ENCODE measurements at regions not wholly inside any gene's neighbourhood (a gene's known extent, or its start where the extent isn't known, plus 50 kb on each side); places are given as distances from the start of the nearest gene placed in this dataset.

DNA sequence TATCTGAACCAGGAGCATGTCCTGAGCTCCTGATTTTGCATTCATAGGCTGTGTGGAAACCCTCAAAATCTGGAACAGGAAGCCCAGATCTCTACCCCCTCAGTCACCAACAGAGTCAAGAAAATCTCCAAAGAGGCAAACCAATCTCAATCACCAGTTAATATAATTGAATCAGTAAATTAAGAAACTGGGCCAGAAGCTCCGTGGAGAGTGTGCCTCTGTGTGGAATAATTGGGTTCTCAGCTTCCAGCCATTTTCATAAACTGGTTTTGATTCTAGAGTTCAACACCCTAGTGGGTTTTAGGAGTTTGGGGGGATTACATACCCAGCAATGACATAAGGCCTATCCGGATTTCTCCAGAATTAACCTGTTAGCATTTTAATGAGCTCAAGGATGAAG lies 362.9 kb downstream of the IRX2 start:
- Histone ChIP-seq H3K79me2 (ENCODE audit: control insufficient read depth, insufficient read depth, low read length, unreplicated experiment) (no peaks in the 10 kb centered on the region), H3K27ac (ENCODE audit: low read depth, low read length) (no peak overlapping the region), H2AFZ (ENCODE audit: low read length, unreplicated experiment) (no peak overlapping the region), H3K4me3 (ENCODE audit: low read depth, low read length) (no peak overlapping the region), H3K27me3 (ENCODE audit: insufficient read depth, low read length) (no peaks in the 10 kb centered on the region; the same call in 1 of the 2 replicates), H3K36me3 (ENCODE audit: insufficient read depth, low read length) (no peaks in the 10 kb centered on the region), H3K4me1 (ENCODE audit: control insufficient read depth, insufficient read depth, low read length, unreplicated experiment) (no peaks in the 10 kb centered on the region)

DNA sequence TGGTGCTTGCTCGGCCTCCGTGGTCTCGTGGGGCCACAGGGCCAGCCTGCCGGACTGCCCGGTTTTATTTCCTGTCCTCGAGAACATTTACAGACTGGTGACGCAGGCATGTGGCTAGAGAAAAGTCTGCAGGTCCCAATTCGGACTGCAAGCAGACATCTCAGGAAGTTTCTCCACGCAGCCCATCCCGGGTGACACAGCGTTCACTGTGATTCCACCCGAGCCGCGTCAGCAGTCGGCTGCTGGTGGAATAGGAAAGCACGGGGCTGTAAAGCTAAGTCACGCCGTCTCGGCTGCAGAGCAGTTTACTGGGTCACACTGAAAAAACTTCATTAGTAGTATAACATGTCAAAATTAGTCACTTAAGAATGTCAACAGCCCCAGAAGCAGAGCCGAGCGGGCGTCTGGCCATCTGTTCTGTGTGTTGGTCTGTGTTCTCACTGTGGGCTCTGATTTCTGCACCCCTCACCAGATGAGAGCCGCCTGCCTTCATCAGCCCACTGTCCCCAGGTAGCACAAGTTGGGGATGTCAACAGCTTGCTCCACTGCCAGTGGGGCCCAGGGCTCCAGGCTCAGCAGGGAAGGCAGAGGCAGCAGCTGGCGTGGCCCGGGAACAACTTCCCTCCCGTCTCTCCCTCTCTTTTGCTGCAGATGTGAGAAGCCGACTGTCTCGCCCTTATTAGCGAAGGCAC lies 363.7 kb downstream of the IRX2 start:
- H2AFZ ChIP-seq (ENCODE audit: low read length, unreplicated experiment), result no peak overlapping the region
- H3K79me2 ChIP-seq (ENCODE audit: control insufficient read depth, insufficient read depth, low read length, unreplicated experiment), result no peaks in the 10 kb centered on the region
- no peaks in the 10 kb centered on the region for H3K4me1 ChIP-seq (ENCODE audit: control insufficient read depth, insufficient read depth, low read length, unreplicated experiment)
- H3K4me3 ChIP-seq (ENCODE audit: low read depth, low read length), result no peak overlapping the region
- no peak overlapping the region for H3K27ac ChIP-seq (ENCODE audit: low read depth, low read length)
- no peaks in the 10 kb centered on the region; the same call in 1 of the 2 replicates for H3K27me3 ChIP-seq (ENCODE audit: insufficient read depth, low read length)
- no peaks in the 10 kb centered on the region for H3K36me3 ChIP-seq (ENCODE audit: insufficient read depth, low read length)

DNA sequence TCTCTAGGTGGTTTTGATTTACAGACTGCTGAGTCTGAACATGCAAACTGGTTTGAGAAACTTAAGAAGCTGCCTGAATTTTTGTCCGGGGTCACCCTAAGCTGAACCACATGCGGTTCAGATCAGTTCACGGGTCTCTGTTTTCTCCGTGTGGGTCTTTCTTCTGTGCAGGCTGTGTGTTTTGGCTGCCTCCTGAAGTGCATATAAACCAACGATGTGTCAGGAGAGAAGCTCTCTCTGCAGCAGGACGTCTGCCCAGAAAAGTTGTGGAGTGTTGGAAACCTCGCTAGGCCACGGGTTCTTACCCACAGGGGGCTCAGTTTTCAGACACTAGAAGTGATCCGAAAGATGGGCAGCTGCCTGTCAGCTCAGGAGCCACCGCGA lies 364.2 kb downstream of the IRX2 start:
- Histone ChIP-seq H3K27ac (ENCODE audit: low read depth, low read length) (no peak overlapping the region), H3K27me3 (ENCODE audit: insufficient read depth, low read length) (no peaks in the 10 kb centered on the region; the same call in 1 of the 2 replicates), H3K4me3 (ENCODE audit: low read depth, low read length) (no peak overlapping the region), H3K36me3 (ENCODE audit: insufficient read depth, low read length) (no peaks in the 10 kb centered on the region), H3K79me2 (ENCODE audit: control insufficient read depth, insufficient read depth, low read length, unreplicated experiment) (no peaks in the 10 kb centered on the region), H2AFZ (ENCODE audit: low read length, unreplicated experiment) (no peak overlapping the region), H3K4me1 (ENCODE audit: control insufficient read depth, insufficient read depth, low read length, unreplicated experiment) (no peaks in the 10 kb centered on the region)

DNA sequence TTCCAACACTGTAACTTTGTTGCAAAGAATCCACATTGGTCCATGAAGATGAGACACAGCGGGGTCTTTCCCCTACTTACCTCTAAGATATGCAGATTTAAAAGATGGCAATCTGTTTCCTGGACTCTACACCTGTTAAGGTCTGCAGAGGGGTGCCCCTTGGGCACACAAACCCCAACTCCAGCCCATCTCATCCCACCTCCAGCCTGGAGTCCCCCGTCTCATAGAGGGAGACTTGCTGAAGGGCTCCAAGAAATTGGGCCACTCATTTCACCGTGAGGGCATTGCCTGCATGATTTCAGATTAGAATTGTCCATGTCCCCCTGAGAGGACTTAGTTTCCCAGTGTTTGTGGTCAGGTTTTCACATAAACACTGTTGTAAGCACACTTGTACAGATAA lies 365.7 kb downstream of the IRX2 start:
- no peaks in the 10 kb centered on the region for H3K4me1 ChIP-seq (ENCODE audit: control insufficient read depth, insufficient read depth, low read length, unreplicated experiment)
- no peaks in the 10 kb centered on the region; the same call in 1 of the 2 replicates for H3K27me3 ChIP-seq (ENCODE audit: insufficient read depth, low read length)
- no peak overlapping the region for H3K27ac ChIP-seq (ENCODE audit: low read depth, low read length)
- no peak overlapping the region for H2AFZ ChIP-seq (ENCODE audit: low read length, unreplicated experiment)
- no peak overlapping the region for H3K4me3 ChIP-seq (ENCODE audit: low read depth, low read length)
- no peaks in the 10 kb centered on the region for H3K36me3 ChIP-seq (ENCODE audit: insufficient read depth, low read length)
- no peaks in the 10 kb centered on the region for H3K79me2 ChIP-seq (ENCODE audit: control insufficient read depth, insufficient read depth, low read length, unreplicated experiment)

DNA sequence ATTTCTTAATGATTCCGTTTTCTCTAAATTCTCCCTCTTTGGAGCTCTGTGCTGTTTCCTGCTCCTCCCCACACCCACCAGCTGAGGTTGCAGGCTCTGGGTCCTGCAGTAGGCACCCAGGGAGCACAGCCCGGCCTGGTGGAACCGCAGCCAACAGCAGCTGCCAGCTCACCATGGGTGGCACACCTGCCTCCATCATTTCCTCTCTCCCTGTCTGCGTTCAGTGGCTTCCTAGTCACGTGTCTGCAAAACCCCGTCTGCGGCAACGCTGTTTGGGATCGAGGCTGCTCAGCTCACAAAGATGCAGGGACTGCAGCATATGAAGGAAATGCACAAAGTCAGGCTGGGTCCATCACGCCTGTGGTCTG lies 367.8 kb downstream of the IRX2 start:
- H3K27me3 ChIP-seq (ENCODE audit: insufficient read depth, low read length), result no peaks in the 10 kb centered on the region; the same call in 1 of the 2 replicates

GRCh38 chr5:2382776-2383697 lies 368.4 kb downstream of the IRX2 start:
- no peaks in the 10 kb centered on the region for H3K36me3 ChIP-seq (ENCODE audit: insufficient read depth, low read length)
- no peaks in the 10 kb centered on the region for H3K79me2 ChIP-seq (ENCODE audit: control insufficient read depth, insufficient read depth, low read length, unreplicated experiment)
- H3K27me3 ChIP-seq (ENCODE audit: insufficient read depth, low read length), result no peaks in the 10 kb centered on the region; the same call in 1 of the 2 replicates
- no peaks in the 10 kb centered on the region for H3K4me1 ChIP-seq (ENCODE audit: control insufficient read depth, insufficient read depth, low read length, unreplicated experiment)
- no peak overlapping the region for H3K4me3 ChIP-seq (ENCODE audit: low read depth, low read length)
- no peak overlapping the region for H2AFZ ChIP-seq (ENCODE audit: low read length, unreplicated experiment)
- H3K27ac ChIP-seq (ENCODE audit: low read depth, low read length), result no peak overlapping the region

More for the DNA sequence above, 367.8 kb downstream of the IRX2 start:
- Histone ChIP-seq H3K27ac (ENCODE audit: low read depth, low read length) (no peak overlapping the region), H2AFZ (ENCODE audit: low read length, unreplicated experiment) (no peak overlapping the region), H3K4me3 (ENCODE audit: low read depth, low read length) (no peak overlapping the region), H3K4me1 (ENCODE audit: control insufficient read depth, insufficient read depth, low read length, unreplicated experiment) (no peaks in the 10 kb centered on the region), H3K79me2 (ENCODE audit: control insufficient read depth, insufficient read depth, low read length, unreplicated experiment) (no peaks in the 10 kb centered on the region), H3K36me3 (ENCODE audit: insufficient read depth, low read length) (no peaks in the 10 kb centered on the region)

DNA sequence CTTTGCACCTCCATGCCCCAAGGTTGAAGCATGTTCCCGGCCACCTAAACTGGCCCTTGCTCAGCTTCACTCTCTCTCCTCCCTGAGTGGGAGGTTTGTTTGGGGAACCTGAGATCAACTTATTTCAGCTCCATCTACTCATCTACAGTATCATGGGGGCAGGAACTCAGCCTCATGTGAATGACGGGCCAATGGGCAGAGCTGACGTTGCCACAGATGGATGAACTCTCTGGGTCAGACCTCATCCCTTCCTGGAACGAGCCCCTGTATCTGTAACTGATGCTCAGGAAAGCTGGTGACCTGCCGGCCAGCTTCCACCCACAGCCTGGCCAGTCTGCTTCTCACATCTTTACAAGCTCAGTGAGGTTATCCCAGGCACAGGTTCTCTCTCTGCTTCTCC lies 369.6 kb downstream of the IRX2 start:
- H2AFZ ChIP-seq (ENCODE audit: low read length, unreplicated experiment), result no peak overlapping the region

DNA sequence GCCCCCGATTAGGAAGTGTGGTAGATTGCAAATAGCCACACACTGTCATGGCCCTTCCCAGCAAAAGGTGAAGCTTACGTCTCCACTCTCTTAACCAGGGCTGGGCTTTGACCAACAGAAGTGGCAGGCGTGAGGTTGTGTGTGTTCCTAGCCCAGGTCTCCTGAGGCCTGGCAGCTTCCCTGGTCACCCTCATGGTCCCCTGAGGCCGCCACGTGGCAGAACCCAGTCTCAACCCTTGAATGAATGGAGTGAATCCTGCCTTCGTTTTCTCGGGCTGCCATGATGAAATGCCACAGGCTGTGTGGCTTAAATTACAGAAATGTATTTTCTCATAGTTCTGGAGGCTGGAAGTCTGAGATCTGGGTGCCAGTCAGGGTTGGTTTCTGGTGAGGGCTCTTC lies 370.4 kb downstream of the IRX2 start:
- Histone ChIP-seq H3K36me3 (ENCODE audit: insufficient read depth, low read length) (no peaks in the 10 kb centered on the region), H3K4me3 (ENCODE audit: low read depth, low read length) (no peak overlapping the region), H3K27me3 (ENCODE audit: insufficient read depth, low read length) (no peaks in the 10 kb centered on the region), H2AFZ (ENCODE audit: low read length, unreplicated experiment) (no peak overlapping the region), H3K79me2 (ENCODE audit: control insufficient read depth, insufficient read depth, low read length, unreplicated experiment) (no peaks in the 10 kb centered on the region), H3K4me1 (ENCODE audit: control insufficient read depth, insufficient read depth, low read length, unreplicated experiment) (no peaks in the 10 kb centered on the region), H3K27ac (ENCODE audit: low read depth, low read length) (no peak overlapping the region)

More for the DNA sequence above, 369.6 kb downstream of the IRX2 start:
- Histone ChIP-seq H3K4me3 (ENCODE audit: low read depth, low read length) (no peak overlapping the region), H3K27ac (ENCODE audit: low read depth, low read length) (no peak overlapping the region), H3K27me3 (ENCODE audit: insufficient read depth, low read length) (no peaks in the 10 kb centered on the region; the same call in 1 of the 2 replicates), H3K79me2 (ENCODE audit: control insufficient read depth, insufficient read depth, low read length, unreplicated experiment) (no peaks in the 10 kb centered on the region), H3K4me1 (ENCODE audit: control insufficient read depth, insufficient read depth, low read length, unreplicated experiment) (no peaks in the 10 kb centered on the region), H3K36me3 (ENCODE audit: insufficient read depth, low read length) (no peaks in the 10 kb centered on the region)

GRCh38 chr5:2378976-2379375 lies 372.5 kb downstream of the IRX2 start:
- Histone ChIP-seq H3K27ac (ENCODE audit: low read depth, low read length) (no peak overlapping the region), H2AFZ (ENCODE audit: low read length, unreplicated experiment) (no peak overlapping the region), H3K79me2 (ENCODE audit: control insufficient read depth, insufficient read depth, low read length, unreplicated experiment) (no peaks in the 10 kb centered on the region), H3K36me3 (ENCODE audit: insufficient read depth, low read length) (no peaks in the 10 kb centered on the region), H3K27me3 (ENCODE audit: insufficient read depth, low read length) (no peaks in the 10 kb centered on the region), H3K4me3 (ENCODE audit: low read depth, low read length) (no peak overlapping the region), H3K4me1 (ENCODE audit: control insufficient read depth, insufficient read depth, low read length, unreplicated experiment) (no peaks in the 10 kb centered on the region)

GRCh38 chr5:2378108-2378507 lies 373.4 kb downstream of the IRX2 start:
- H3K4me3 ChIP-seq (ENCODE audit: low read depth, low read length), result no peak overlapping the region

GRCh38 chr5:2376486-2376885 lies 375.0 kb downstream of the IRX2 start:
- no peak overlapping the region for H3K27ac ChIP-seq (ENCODE audit: low read depth, low read length)
- no peak overlapping the region for H3K4me3 ChIP-seq (ENCODE audit: low read depth, low read length)

More at GRCh38 chr5:2378108-2378507, 373.4 kb downstream of the IRX2 start:
- H3K27me3 ChIP-seq (ENCODE audit: insufficient read depth, low read length), result no peaks in the 10 kb centered on the region
- no peak overlapping the region for H3K27ac ChIP-seq (ENCODE audit: low read depth, low read length)
- no peaks in the 10 kb centered on the region for H3K79me2 ChIP-seq (ENCODE audit: control insufficient read depth, insufficient read depth, low read length, unreplicated experiment)
- H3K36me3 ChIP-seq (ENCODE audit: insufficient read depth, low read length), result no peaks in the 10 kb centered on the region
- H3K4me1 ChIP-seq (ENCODE audit: control insufficient read depth, insufficient read depth, low read length, unreplicated experiment), result no peaks in the 10 kb centered on the region
- no peak overlapping the region for H2AFZ ChIP-seq (ENCODE audit: low read length, unreplicated experiment)

More at GRCh38 chr5:2376486-2376885, 375.0 kb downstream of the IRX2 start:
- H2AFZ ChIP-seq (ENCODE audit: low read length, unreplicated experiment), result no peak overlapping the region
- H3K4me1 ChIP-seq (ENCODE audit: control insufficient read depth, insufficient read depth, low read length, unreplicated experiment), result no peaks in the 10 kb centered on the region
- no peaks in the 10 kb centered on the region for H3K79me2 ChIP-seq (ENCODE audit: control insufficient read depth, insufficient read depth, low read length, unreplicated experiment)
- no peaks in the 10 kb centered on the region for H3K36me3 ChIP-seq (ENCODE audit: insufficient read depth, low read length)
- H3K27me3 ChIP-seq (ENCODE audit: insufficient read depth, low read length), result no peaks in the 10 kb centered on the region
